Heart left ventricle (tissue), 16 donors: ENCODE measurements at regions not wholly inside any gene's neighbourhood (a gene's known extent, or its start where the extent isn't known, plus 50 kb on each side); places are given as distances from the start of the nearest gene placed in this dataset.

ENCODE experiments used
- ATAC-seq, 4 donors: fragments of 200-7000 bp; cut with Tn5 transposase; one replicate each; pipeline ENCODE4 v1.9.1; 2020 to 2022; ENCODE audit warnings: moderate library complexity in 4 of 4, mild to moderate bottlenecking in 3 of 4, moderate number of reproducible peaks in 1 of 4
- DNase-seq, 5 donors: peaks; one replicate each; pipeline ENCODE4 v3.0.0-alpha.2; 2020
- H3K27ac ChIP-seq, 12 donors: fragments of 200-600 bp; sonication (generic) in 4 of 12; one replicate each; pipeline versions ENCODE4 v1.5.0 to v1.8.0; 2016 to 2022; ENCODE audit warnings: mild to moderate bottlenecking in 2 of 12
- H3K27me3 ChIP-seq, 9 donors: fragments of 200-600 bp; sonication (generic) in 2 of 9; one replicate each; pipeline versions ENCODE4 v1.5.1 to v1.8.0; 2016 to 2022; ENCODE audit warnings: mild to moderate bottlenecking in 3 of 9
- H3K36me3 ChIP-seq, 9 donors: fragments of 200-600 bp; sonication (generic) in 2 of 9; one replicate each; pipeline versions ENCODE4 v1.5.0 to v1.8.0; 2018 to 2022; ENCODE audit warnings: mild to moderate bottlenecking in 2 of 9
- H3K4me1 ChIP-seq, 12 donors: fragments of 200-600 bp; sonication (generic) in 4 of 12; one replicate each; pipeline versions ENCODE4 v1.5.0 to v1.8.0; 2016 to 2022; ENCODE audit warnings: mild to moderate bottlenecking in 3 of 12
- H3K4me3 ChIP-seq, 12 donors: fragments of 200-600 bp; sonication (generic) in 4 of 12; one replicate each; pipeline versions ENCODE4 v1.5.0 to v1.8.0; 2017 to 2022; ENCODE audit warnings: mild to moderate bottlenecking in 9 of 12, moderate library complexity in 4 of 12
- H3K9me3 ChIP-seq, 12 donors: fragments of 200-600 bp; sonication (generic) in 4 of 12; one replicate each; pipeline versions ENCODE4 v1.5.0 to v1.8.0; 2016 to 2022; ENCODE audit warnings: mild to moderate bottlenecking in 1 of 12
- CTCF ChIP-seq, 12 donors: fragments of 200-600 bp; sonication (generic) in 4 of 12; IDR thresholded peaks; one replicate each; pipeline versions ENCODE4 v1.5.0 to v1.8.0; 2018 to 2022; ENCODE audit warnings: antibody characterized with exemption in 12 of 12, mild to moderate bottlenecking in 5 of 12
- POLR2A ChIP-seq, 2 donors: fragments of 450-650 bp; IDR thresholded peaks; one replicate each; pipeline ENCODE4 v1.6.1; 2017; ENCODE audit warnings: antibody characterized with exemption in 2 of 2, mild to moderate bottlenecking in 2 of 2, moderate library complexity in 2 of 2
- WGBS, 4 donors: extraction: QIAGEN DNeasy Blood & Tissue Kit in 2 of 4; methylation state at CpG; one replicate each; pipeline versions ENCODE4 v1.1.5 to v1.1.7; 2013 to 2018; 5-methylcytosine and 5-hydroxymethylcytosine counted together
- intact Hi-C, 10 donors: fragments of 100-400 bp; cut with DNase I; formaldehyde crosslinking; loops; one replicate each; pipeline versions ENCODE4 v1.11.1 to v1.14.2; 2022
- donor health status: ischemic (EF 13 %, LVEDD 7.1; RV severe dilation, severe dysfunction).
- donor health status: healthy with polysubstance abuse.
- donor health status: DM: no; HTN: yes; CAD: no.
- donor health status: DM: no; HTN: no; CAD: no.
- donor health status: ischemic (EF 25% LVEDD 6.9; RV normal size, moderate dysfunction).
- donor health status: ischemic (EF 25% LVEDD 5.7; RV mildly dilated, moderate dysfunction).
- donor health status: healthy.
- donor health status: DM: yes; HTN: yes; CAD: no.
- donor health status: ischemic (EF 35%, LVEDD 5.7; RV mildly dilated, moderate dysfunction).
- donor health status: nonischemic (EF 11% LVEDD 7.7; RV severe dilation, severe dysfunction).
- donor health status: DM: yes; HTN: yes; CAD: no.
- donor health status: PGD.
- donor health status: ischemic (EF 29% LVEDD 5.4; RV normal size, mild dysfunction).
- donor health status: nonischemic (EF 23%, LVEDD 6.1; RV moderate dilation, normal function).

- ATAC-seq (no peak), DNase-seq (no peak)
- Histone ChIP-seq H3K27ac (peak overlapping the region; percentile 24 to 76 (median 54)), H3K4me1 (peaks cover 22 to 95% (median 68%) of the 10 kb centered on the region in 12 donors), H3K27me3 (no peaks in the 10 kb centered on the region), H3K9me3 (no peaks in the 10 kb centered on the region), H3K4me3 (peak overlapping the region in 1 of 12 donors; percentile 18), H3K36me3 (peaks cover 0 to 19% (median 0%) of the 10 kb centered on the region in 9 donors)
- WGBS, 4 donors: 27 to 73% (median 30%) methylated on average over 5 of the region's 5 CpGs
- intact Hi-C loops: loop anchor here in 1 of 10 donors (5.0 kb wide), 1 partner anchor 94 kb away; no protein-coding TSS in a partner anchor
- no peak for TF ChIP-seq POLR2A (IDR thresholded peaks at IDR 0.05)
- TF ChIP-seq CTCF (IDR thresholded peaks at IDR 0.05): no peak
These were observed 262.3 kb upstream of the KLF14 start for GRCh38 chr7:130996205-130996832.

- ATAC-seq: peak in 3 of 4 donors; percentile 47 to 67 (median 48)
- peaks cover 22 to 90% (median 65%) of the 10 kb centered on the region in 12 donors for H3K4me1 ChIP-seq
- peak overlapping the region; percentile 24 to 76 (median 46) for H3K27ac ChIP-seq
- 14 to 51% (median 21%) methylated on average over 6 of the region's 6 CpGs for WGBS, 4 donors
- DNase-seq: no peak
- H3K4me3 ChIP-seq: peak overlapping the region in 1 of 12 donors; percentile 18
- no peaks in the 10 kb centered on the region for H3K9me3 ChIP-seq
- peaks cover 0 to 21% (median 0%) of the 10 kb centered on the region in 9 donors for H3K36me3 ChIP-seq
- no peaks in the 10 kb centered on the region for H3K27me3 ChIP-seq
- intact Hi-C loops: loop anchor here in 1 of 10 donors (5.0 kb wide), 1 partner anchor 95 kb away; no protein-coding TSS in a partner anchor
- TF ChIP-seq CTCF (IDR thresholded peaks at IDR 0.05): no peak
- no peak for TF ChIP-seq POLR2A (IDR thresholded peaks at IDR 0.05)
These were observed 262.8 kb upstream of the KLF14 start for GRCh38 chr7:130996833-130997231.

DNA sequence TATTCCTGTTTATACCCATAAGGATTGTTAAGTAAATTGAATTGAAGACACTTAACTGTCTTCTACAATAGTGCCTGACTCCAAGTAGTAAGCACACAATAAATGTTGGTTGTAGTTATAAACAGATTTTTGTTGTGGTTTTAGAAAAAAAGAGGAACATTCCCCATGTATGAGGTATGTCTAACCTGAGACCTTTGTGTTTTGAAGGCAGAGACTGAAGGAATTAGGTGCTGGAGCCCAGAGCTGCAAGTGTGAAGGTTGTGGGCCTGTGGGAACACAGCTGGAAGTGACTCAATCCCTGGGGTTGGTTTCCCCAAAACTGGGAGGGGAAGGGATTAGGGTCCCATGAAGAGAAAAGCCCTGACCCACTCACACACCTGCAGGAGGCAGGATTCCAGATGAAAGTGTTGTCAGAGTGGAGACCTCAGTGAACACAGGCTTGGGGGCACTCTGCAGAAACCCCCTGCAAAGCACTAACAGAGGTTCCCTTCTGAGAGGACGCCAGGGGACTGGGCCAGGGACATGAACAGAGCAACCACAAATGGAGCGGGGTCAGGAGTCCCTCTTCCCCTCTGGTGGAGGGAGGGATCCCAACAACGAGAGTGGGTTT, 265.1 kb upstream of the KLF14 start:
- Histone ChIP-seq H3K36me3 (peaks cover 0 to 21% (median 0%) of the 10 kb centered on the region in 9 donors), H3K27me3 (no peaks in the 10 kb centered on the region), H3K4me1 (peaks cover 22 to 73% (median 59%) of the 10 kb centered on the region in 12 donors), H3K27ac (peak overlapping the region in 4 of 12 donors; percentile 30 to 50 (median 43)), H3K4me3 (no peak overlapping the region), H3K9me3 (peaks cover 0 to 14% (median 9%) of the 10 kb centered on the region in 12 donors)
- intact Hi-C loops: loop anchor here in 1 of 10 donors (5.0 kb wide), 1 partner anchor 97 kb away; no protein-coding TSS in a partner anchor
- 83 to 90% (median 88%) methylated on average over 3 of the region's 3 CpGs for WGBS, 4 donors
- ATAC-seq: no peak
- DNase-seq: no peak
- TF ChIP-seq POLR2A (IDR thresholded peaks at IDR 0.05) (no peak), CTCF (IDR thresholded peaks at IDR 0.05) (no peak)

- TF ChIP-seq POLR2A (IDR thresholded peaks at IDR 0.05) (no peak), CTCF (IDR thresholded peaks at IDR 0.05) (no peak)
- Histone ChIP-seq H3K36me3 (peaks cover 0 to 21% (median 0%) of the 10 kb centered on the region in 9 donors), H3K4me1 (peaks cover 22 to 69% (median 52%) of the 10 kb centered on the region in 12 donors), H3K9me3 (peaks cover 0 to 14% (median 9%) of the 10 kb centered on the region in 12 donors), H3K4me3 (no peak overlapping the region), H3K27ac (peak overlapping the region in 7 of 12 donors; percentile 0 to 50 (median 30)), H3K27me3 (no peaks in the 10 kb centered on the region)
- DNase-seq (no peak), ATAC-seq (no peak)
- intact Hi-C loops: loop anchor here in 4 of 10 donors (2.0 to 10.0 kb wide), 4 partner anchors 15 to 105 kb away; no protein-coding TSS in a partner anchor
- WGBS, 4 donors: 63 to 80% (median 71%) methylated on average over 4 of the region's 4 CpGs
These were observed 265.9 kb upstream of the KLF14 start for GRCh38 chr7:130999926-131000325.
